Vagina (tissue), 2 donors: ENCODE measurements at regions not wholly inside any gene's neighbourhood (a gene's known extent, or its start where the extent isn't known, plus 50 kb on each side); places are given as distances from the start of the nearest gene placed in this dataset.

Experiments used
- POLR2A ChIP-seq, 2 donors: fragments of 450-650 bp; IDR thresholded peaks; one replicate each; pipeline ENCODE4 v1.6.1; 2017; ENCODE audit warnings: antibody characterized with exemption in 2 of 2, mild to moderate bottlenecking in 2 of 2, moderate library complexity in 2 of 2
- POLR2AphosphoS5 ChIP-seq, 2 donors: sonication (generic); formaldehyde crosslinking; IDR thresholded peaks; one replicate each; pipeline ENCODE4 v1.9.0; 2017; ENCODE audit warnings: antibody characterized with exemption in 2 of 2, mild to moderate bottlenecking in 2 of 2, low read depth in 1 of 2; ENCODE audit not compliant: insufficient read depth in 1 of 2
- TF ChIP-seq, protein P1 (sequence below), 3 experiments: fragments of 450-650 bp in 2 of 3; fragments of 200-600 bp in 1 of 3; sonication (generic) in 1 of 3; IDR thresholded peaks; one replicate each; pipeline ENCODE4 v1.5.1; 2017 to 2019; ENCODE audit warnings: antibody characterized with exemption in 3 of 3, mild to moderate bottlenecking in 2 of 3, moderate library complexity in 2 of 3

GRCh38 chr4:43325220-43325967 is 432.9 kb downstream of the GRXCR1 start:
- TF ChIP-seq, protein P1, sequence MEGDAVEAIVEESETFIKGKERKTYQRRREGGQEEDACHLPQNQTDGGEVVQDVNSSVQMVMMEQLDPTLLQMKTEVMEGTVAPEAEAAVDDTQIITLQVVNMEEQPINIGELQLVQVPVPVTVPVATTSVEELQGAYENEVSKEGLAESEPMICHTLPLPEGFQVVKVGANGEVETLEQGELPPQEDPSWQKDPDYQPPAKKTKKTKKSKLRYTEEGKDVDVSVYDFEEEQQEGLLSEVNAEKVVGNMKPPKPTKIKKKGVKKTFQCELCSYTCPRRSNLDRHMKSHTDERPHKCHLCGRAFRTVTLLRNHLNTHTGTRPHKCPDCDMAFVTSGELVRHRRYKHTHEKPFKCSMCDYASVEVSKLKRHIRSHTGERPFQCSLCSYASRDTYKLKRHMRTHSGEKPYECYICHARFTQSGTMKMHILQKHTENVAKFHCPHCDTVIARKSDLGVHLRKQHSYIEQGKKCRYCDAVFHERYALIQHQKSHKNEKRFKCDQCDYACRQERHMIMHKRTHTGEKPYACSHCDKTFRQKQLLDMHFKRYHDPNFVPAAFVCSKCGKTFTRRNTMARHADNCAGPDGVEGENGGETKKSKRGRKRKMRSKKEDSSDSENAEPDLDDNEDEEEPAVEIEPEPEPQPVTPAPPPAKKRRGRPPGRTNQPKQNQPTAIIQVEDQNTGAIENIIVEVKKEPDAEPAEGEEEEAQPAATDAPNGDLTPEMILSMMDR (IDR thresholded peaks at IDR 0.05), result no peak
- TF ChIP-seq POLR2A (IDR thresholded peaks at IDR 0.05) (no peak), POLR2AphosphoS5 (IDR thresholded peaks at IDR 0.05; ENCODE audit: insufficient read depth in 1 of 2, low read depth in 1 of 2) (no peak)
